Neural progenitor cell (in vitro differentiated cells): ENCODE measurements at regions not wholly inside any gene's neighbourhood (a gene's known extent, or its start where the extent isn't known, plus 50 kb on each side); places are given as distances from the start of the nearest gene placed in this dataset.

Experiments
- CTCF ChIP-seq: fragments of 200-600 bp; sonication (generic); IDR thresholded peaks from 2 replicates; pipeline ENCODE4 v1.5.1; 2017; ENCODE audit warnings: antibody characterized with exemption, mild to moderate bottlenecking
- EZH2 ChIP-seq: fragments of 200-600 bp; sonication (generic); IDR thresholded peaks from 2 replicates; pipeline ENCODE4 v1.6.1; 2017; ENCODE audit warnings: antibody characterized with exemption, mild to moderate bottlenecking, moderate library complexity

- no peak for TF ChIP-seq CTCF
- no peak for TF ChIP-seq EZH2
These were observed 135.7 kb downstream of the ACTL8 start for GRCh38 chr1:17890815-17891191.
